Urothelium cell line (cell line): ENCODE measurements at regions not wholly inside any gene's neighbourhood (a gene's known extent, or its start where the extent isn't known, plus 50 kb on each side); places are given as distances from the start of the nearest gene placed in this dataset.
"Not testable (repeated sequence)": the region's sequence is repeated elsewhere in the genome, so short reads cannot be mapped to it uniquely, and the experiment has no call there.

ENCODE experiments used
- DNase-seq: peaks from one replicate; pipeline ENCODE4 v3.0.0; 2011; ENCODE audit warnings: low spot score, mixed read lengths
- FAIRE-seq: peaks from 2 replicates; lab custom pipeline; 2011; peaks lifted over from hg19 to GRCh38; lab: Jason Lieb, UNC

GRCh38 chr7:124179641-124180040 is 146.8 kb upstream of the TMEM229A start:
- no peak for FAIRE-seq
- no peak for DNase-seq

- no peak for FAIRE-seq
- DNase-seq, result no peak
These were observed 145.0 kb upstream of the TMEM229A start for GRCh38 chr7:124177891-124178290.

GRCh38 chr7:124171812-124172211 is 138.9 kb upstream of the TMEM229A start:
- not testable (repeated sequence) for DNase-seq, FAIRE-seq

- no peak for DNase-seq
- no peak for FAIRE-seq
These were observed 138.2 kb upstream of the TMEM229A start for GRCh38 chr7:124171068-124171467.

GRCh38 chr7:124168616-124169015 is 135.7 kb upstream of the TMEM229A start:
- FAIRE-seq, result no peak

GRCh38 chr7:124162667-124163066 is 129.8 kb upstream of the TMEM229A start:
- DNase-seq, result peak; percentile 43
- no peak for FAIRE-seq

More at GRCh38 chr7:124168616-124169015, 135.7 kb upstream of the TMEM229A start:
- DNase-seq, result no peak

GRCh38 chr7:124155432-124156022 is 122.7 kb upstream of the TMEM229A start:
- DNase-seq, result peak; percentile 3
- no peak for FAIRE-seq

- DNase-seq (peak; percentile 14), FAIRE-seq (no peak)
These were observed 120.2 kb upstream of the TMEM229A start for GRCh38 chr7:124152859-124153692.

- DNase-seq, result no peak
- no peak for FAIRE-seq
These were observed 104.8 kb upstream of the TMEM229A start for GRCh38 chr7:124137664-124138063.

- DNase-seq, result no peak
- FAIRE-seq, result no peak
These were observed 91.3 kb upstream of the TMEM229A start for GRCh38 chr7:124124201-124124600.

- DNase-seq, result no peak
- FAIRE-seq, result no peak
These were observed 88.0 kb upstream of the TMEM229A start for GRCh38 chr7:124120911-124121310.

- FAIRE-seq (no peak), DNase-seq (no peak)
These were observed 80.2 kb upstream of the TMEM229A start for GRCh38 chr7:124113045-124113444.

- DNase-seq, result no peak
- FAIRE-seq, result no peak
These were observed 73.7 kb upstream of the TMEM229A start for GRCh38 chr7:124106575-124106974.

GRCh38 chr7:124101173-124101768 is 68.4 kb upstream of the TMEM229A start:
- no peak for FAIRE-seq
- DNase-seq, result peak; percentile 8

GRCh38 chr7:124100190-124100589 is 67.3 kb upstream of the TMEM229A start:
- DNase-seq, result no peak
- FAIRE-seq, result no peak

- DNase-seq, FAIRE-seq: not testable (repeated sequence)
These were observed 66.7 kb upstream of the TMEM229A start for GRCh38 chr7:124099585-124099984.

GRCh38 chr7:124089621-124090020 is 56.8 kb upstream of the TMEM229A start:
- DNase-seq, result no peak
- FAIRE-seq, result no peak

GRCh38 chr7:124088590-124088989 is 55.7 kb upstream of the TMEM229A start:
- FAIRE-seq (no peak), DNase-seq (no peak)

GRCh38 chr7:124086843-124087242 is 54.0 kb upstream of the TMEM229A start:
- FAIRE-seq, result no peak
- DNase-seq, result no peak

- DNase-seq, result peak; percentile 4
- no peak for FAIRE-seq
These were observed 52.3 kb upstream of the TMEM229A start for GRCh38 chr7:124085179-124085578.

GRCh38 chr7:124084024-124084423 is 51.2 kb upstream of the TMEM229A start:
- DNase-seq (no peak), FAIRE-seq (no peak)
